Transverse colon (tissue), 4 donors: ENCODE measurements at regions not wholly inside any gene's neighbourhood (a gene's known extent, or its start where the extent isn't known, plus 50 kb on each side); places are given as distances from the start of the nearest gene placed in this dataset.

Experiments used
- CTCF ChIP-seq, 5 experiments: fragments of 200-600 bp in 3 of 5; fragments of 450-650 bp in 2 of 5; sonication (generic) in 3 of 5; IDR thresholded peaks; 1 replicate in 2 of 5; 2 replicates in 3 of 5; pipeline ENCODE4 v1.5.1; 2016 to 2017; ENCODE audit warnings: antibody characterized with exemption in 5 of 5, inconsistent platforms in 3 of 5, mild to moderate bottlenecking in 2 of 5, moderate library complexity in 1 of 5
- EP300 ChIP-seq: sonication (generic); formaldehyde crosslinking; IDR thresholded peaks from one replicate; pipeline ENCODE4 v1.6.1; 2017; ENCODE audit warnings: antibody characterized with exemption, low read depth
- POLR2A ChIP-seq: fragments of 450-650 bp; IDR thresholded peaks from one replicate; pipeline ENCODE4 v1.6.1; 2016; ENCODE audit warnings: antibody characterized with exemption, mild to moderate bottlenecking, moderate library complexity
- POLR2AphosphoS5 ChIP-seq, 3 donors: sonication (generic); formaldehyde crosslinking; IDR thresholded peaks; one replicate each; pipeline ENCODE4 v1.6.1; 2016; ENCODE audit warnings: antibody characterized with exemption in 3 of 3

GRCh38 chr12:124126950-124127655, 154.1 kb downstream of the ZNF664 start:
- TF ChIP-seq EP300 (no peak), POLR2A (no peak), CTCF (IDR thresholded peaks at IDR 0.05) (no peak), POLR2AphosphoS5 (IDR thresholded peaks at IDR 0.05) (no peak)
